Stimulated activated CD4-positive, alpha-beta T cell treated with anti-CD3 and anti-CD28 coated beads, Interleukin-12 subunit alpha, Interleukin-12 subunit beta, amount 100 ng/mL, for 48 hours (primary cell): ENCODE measurements at regions not wholly inside any gene's neighbourhood (a gene's known extent, or its start where the extent isn't known, plus 50 kb on each side); places are given as distances from the start of the nearest gene placed in this dataset.

Source experiments
- DNase-seq, 3 donors: peaks; one replicate each; pipeline ENCODE4 v3.0.0-alpha.2; 2020; ENCODE audit warnings: low read depth in 2 of 3, low spot score in 1 of 3

DNA sequence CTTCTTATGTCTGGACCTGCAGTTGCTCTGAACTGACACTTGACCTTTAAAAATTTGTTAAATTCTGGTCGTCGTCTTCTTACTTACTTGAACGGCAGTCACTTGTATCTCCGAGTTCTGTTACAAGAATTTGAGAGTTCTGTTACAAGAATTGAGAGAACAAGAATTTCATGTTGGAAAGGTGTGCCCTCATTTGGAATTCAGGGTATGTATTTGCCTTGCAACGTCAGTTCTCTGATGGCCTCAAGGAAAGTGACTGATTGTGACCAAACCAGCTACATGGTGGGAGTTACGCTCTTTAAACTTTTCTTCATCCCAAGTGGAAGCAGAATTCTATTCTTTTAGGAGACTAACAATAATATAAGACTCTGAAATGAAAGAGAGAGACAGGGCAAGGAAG, 320.0 kb upstream of the TRIB2 start:
- no peak for DNase-seq

- no peak for DNase-seq
These were observed 318.9 kb upstream of the TRIB2 start for GRCh38 chr2:12397854-12398253.

- no peak for DNase-seq
These were observed 317.5 kb upstream of the TRIB2 start for GRCh38 chr2:12399240-12399639.

DNA sequence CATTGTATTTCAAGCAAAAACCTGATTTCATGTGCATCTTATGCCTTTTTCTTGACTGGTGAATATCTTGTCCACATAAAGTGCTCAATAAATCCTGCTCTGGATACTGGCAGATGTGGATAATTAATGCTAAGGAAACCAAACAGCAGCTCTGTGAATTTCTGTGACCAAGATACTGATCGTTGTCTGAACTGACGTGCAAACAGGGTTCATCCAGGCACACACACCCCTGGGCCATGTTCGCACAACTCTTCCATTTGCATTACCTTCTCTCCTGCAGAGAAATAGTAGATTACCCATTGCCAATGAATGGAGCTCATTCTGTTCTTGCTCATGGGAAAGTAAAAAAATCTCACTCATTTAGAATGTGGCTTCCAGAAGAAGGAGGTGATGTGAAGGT, 316.2 kb upstream of the TRIB2 start:
- DNase-seq, result no peak

GRCh38 chr2:12402440-12403139, 314.1 kb upstream of the TRIB2 start:
- no peak for DNase-seq

DNA sequence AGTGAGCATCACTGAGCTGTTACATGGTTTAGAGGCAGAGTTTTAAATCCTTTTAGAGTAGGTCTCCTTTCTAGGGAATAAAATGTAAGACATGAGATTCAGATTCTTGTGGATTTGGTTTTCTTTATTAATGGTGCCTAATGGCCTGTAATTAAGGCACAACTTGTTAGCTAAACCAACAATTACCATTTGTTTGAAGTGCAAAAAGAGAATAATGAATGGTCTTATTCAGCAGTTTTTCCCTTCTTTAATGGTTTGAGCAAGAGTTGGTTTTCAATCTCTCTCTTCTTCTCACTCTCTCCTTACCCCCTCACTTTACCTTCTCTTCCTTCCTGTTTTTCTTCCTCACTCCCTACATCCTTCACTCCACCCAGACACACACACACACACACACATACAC, 312.2 kb upstream of the TRIB2 start:
- DNase-seq, result no peak

GRCh38 chr2:12407160-12407559, 309.6 kb upstream of the TRIB2 start:
- no peak for DNase-seq

DNA sequence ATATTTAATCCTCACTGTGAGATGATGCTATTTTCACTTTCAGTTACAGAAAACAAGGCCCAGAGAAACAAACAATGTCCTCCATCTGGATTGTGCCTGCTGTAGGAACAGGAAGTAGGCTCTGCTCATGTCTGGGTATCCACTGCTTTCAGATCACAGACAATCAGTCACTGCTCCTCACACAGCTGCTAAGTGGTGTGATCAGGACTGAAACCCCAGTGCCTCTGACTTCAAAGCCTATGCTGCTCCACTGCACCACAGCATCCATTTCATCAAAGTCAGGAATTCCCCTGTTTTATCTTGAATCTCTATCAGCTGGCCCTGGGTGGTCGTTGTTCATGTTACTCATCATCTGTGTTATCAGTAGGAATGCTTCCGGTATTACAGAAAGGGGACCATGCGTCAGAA, 303.8 kb upstream of the TRIB2 start:
- DNase-seq, result peak in 2 of 3 donors; percentile 18 to 19

- no peak for DNase-seq
These were observed 301.2 kb upstream of the TRIB2 start for GRCh38 chr2:12415536-12415935.

DNA sequence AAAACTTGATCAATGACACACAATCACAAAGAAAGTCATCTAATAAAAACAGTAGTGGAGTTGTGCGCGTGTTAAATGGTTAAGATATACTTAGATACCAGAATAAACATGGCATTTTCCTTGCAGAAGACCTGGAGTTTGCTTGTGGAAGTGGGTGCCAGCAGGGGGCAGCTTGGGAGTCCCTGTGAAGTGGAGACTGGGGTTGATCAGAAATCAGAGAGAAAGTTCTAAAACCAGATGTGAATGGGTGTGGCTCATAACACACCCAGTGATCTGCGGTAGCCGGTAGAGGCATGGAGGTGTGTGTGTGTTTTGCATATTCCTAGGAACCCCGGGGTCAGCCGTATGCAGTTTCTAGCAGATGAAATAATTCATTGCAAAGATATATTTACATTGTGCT, 300.1 kb upstream of the TRIB2 start:
- peak in 2 of 3 donors; percentile 14 to 25 for DNase-seq

GRCh38 chr2:12417786-12418185, 298.9 kb upstream of the TRIB2 start:
- no peak for DNase-seq

- DNase-seq, result no peak
These were observed 296.9 kb upstream of the TRIB2 start for GRCh38 chr2:12419803-12420202.

DNA sequence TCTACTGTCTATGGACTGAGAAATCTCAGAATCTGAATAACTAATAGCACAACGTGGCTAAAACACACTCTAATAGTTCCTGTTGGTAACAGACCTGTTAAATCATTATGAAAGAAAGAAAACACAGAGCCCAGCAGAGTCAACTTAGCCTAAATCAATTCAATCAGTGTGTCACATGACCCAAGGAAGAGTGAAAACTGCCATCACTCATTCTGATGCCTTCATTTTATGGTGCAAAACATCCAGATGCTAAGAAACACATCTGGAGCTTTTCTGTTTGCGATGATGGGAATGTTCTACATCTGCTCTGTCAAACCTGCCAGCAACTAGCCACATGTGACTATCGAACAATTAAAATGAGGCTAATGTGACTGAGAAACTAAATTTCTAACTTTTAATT, 295.7 kb upstream of the TRIB2 start:
- DNase-seq, result no peak

DNA sequence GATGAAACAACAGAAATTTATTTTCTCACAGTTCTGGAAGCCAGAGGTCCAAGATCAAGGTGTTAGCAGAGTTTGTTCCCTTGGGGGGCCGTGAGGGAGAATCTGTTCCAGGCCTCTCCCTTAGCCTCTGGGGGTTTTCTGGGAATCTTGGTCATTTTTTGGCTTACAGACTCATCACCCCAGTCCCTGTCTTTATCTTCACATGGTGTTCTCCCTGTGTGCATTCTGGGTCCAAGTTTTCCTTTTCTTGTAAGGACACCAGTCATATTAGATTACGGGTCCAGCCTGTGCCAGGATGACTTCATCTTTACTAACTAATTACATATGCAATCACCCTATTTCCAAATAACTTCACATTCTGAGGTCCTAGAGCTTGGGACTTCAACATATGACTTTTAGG, 292.5 kb upstream of the TRIB2 start:
- DNase-seq, result no peak

GRCh38 chr2:12424809-12425208, 291.9 kb upstream of the TRIB2 start:
- no peak for DNase-seq

DNA sequence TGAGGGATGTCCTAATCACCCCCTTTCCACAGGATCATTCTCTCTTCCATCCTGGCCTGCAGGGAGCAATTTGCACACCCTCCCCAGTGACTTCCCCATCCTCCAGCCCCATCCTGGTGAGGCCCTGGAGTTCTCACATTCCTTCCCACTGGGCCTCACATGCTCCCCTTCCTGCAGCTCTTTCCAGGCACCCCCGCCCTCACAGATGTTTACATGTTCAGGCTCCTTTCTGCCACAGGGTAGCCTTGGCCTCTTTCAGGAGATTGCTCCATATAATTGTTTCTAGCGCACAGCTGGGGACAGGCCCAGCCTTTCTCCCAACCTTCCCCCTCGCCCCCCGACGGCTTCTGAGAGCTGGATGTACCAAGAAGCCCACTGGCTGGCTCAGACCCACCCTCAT, 288.4 kb upstream of the TRIB2 start:
- DNase-seq, result no peak

- no peak for DNase-seq
These were observed 287.9 kb upstream of the TRIB2 start for GRCh38 chr2:12428786-12429185.

DNA sequence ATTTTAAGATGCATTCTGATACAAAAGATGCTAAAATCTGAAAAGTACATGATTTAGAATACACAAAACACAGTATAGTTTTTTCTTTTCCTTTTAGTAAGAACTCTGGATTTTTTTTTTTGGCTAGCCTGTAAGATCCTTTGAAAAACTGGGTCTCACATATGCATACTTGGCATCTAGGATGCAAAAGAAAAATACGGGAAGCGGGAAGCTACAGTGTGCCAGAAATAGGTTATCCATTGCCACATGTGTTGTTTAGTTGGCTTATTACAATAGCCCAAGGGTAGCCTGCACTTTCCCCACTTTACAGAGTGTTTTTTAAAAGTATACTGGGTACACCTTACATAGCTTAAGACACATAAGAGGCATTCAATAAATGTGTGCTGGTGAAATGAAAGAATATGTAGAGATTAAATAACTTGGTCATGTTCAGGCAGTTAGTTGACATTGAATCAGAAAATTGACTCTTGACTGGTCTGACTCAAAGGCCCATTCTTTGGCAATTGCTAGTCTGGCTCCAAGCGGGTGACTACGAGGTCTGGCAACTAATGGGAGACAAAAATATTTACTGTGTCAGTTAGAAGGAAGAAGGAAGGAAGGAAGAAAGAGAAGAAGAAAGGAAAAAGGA, 286.8 kb upstream of the TRIB2 start:
- no peak for DNase-seq

GRCh38 chr2:12430407-12431133, 286.2 kb upstream of the TRIB2 start:
- DNase-seq, result peak in 1 of 3 donors; percentile 14

DNA sequence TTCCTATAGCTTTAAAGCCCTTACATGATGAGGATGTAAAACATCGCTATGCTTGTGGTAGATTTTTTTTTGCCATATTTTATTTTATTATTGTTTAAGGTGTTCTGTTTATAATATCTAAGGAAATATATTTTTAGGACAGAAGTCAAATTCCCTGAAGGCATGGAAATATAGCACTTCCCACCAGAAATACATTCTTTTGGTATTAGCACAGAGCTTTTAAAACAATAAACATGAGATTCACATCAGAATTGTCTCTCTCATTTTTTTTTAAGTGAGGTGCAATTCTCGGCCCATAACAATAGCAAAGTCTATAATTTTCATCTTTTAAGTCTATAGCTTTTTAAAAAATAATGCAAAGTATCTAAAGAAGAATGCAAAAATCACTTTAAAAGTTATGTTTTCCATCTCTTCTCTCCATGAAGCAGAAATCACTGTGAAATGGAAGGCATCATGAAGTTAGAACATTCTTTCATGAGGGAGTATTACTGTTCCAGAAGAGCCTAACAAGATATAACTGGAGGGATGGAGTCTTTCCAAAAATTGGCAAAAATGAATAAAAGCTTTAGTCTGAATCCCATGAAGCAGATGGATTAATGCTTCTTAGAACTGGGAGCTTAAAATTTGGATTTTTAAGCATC, 283.6 kb upstream of the TRIB2 start:
- no peak for DNase-seq

DNA sequence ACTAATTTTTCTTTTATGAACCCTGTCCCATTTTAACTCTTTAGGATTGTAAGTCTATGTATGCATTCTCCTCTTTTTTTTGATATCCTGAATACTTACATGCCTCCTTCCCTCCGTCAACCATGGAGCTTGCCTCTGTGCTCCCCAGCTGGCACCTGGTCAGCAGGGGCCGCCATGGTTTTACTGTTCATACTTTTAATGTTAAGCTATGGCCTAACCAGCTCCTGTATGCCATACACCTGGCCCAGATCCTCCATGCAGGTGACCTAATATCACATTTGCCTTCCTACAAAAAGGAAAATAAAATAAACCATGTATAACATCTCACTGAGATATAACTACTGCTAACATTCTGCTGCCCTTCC, 283.1 kb upstream of the TRIB2 start:
- no peak for DNase-seq

DNA sequence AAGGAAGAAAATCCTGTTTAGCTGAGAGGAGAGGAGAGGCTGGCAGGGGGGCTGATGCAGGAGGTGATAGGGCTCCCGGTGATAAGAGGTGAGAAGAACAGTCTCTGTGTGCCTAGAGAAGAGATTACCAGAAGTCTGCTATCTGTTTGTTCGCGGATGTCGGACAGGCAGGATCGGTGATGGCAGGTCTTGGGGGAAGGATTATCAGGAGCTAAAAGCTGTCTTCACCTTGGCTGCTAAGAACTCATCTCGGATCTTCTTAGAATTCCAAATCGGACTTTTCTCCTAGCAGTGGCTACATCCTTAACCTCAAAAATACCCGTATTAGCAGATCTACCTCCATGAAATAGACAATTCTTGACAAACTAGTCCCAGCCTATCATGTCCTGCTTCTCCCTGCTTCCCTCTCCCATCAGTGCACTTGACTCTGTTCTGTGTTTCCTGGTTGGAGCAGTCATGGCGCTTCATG, 282.1 kb upstream of the TRIB2 start:
- no peak for DNase-seq
